HG03442 (cell line): ENCODE measurements at regions not wholly inside any gene's neighbourhood (a gene's known extent, or its start where the extent isn't known, plus 50 kb on each side); places are given as distances from the start of the nearest gene placed in this dataset.
"Not testable (repeated sequence)": the region's sequence is repeated elsewhere in the genome, so short reads cannot be mapped to it uniquely, and the experiment has no call there.

ENCODE experiments used
- ATAC-seq: cut with Tn5 transposase; IDR thresholded peaks from one replicate; pipeline ENCODE4 v1.9.1; 2021; ENCODE audit warnings: mild to moderate bottlenecking, moderate library complexity; ENCODE audit not compliant: unreplicated experiment

GRCh38 chr5:57659886-57660285 is 177.3 kb upstream of the ACTBL2 start:
- ATAC-seq: no peak

- ATAC-seq: no peak
Measured at GRCh38 chr5:57658018-57658417, 175.4 kb upstream of the ACTBL2 start.

DNA sequence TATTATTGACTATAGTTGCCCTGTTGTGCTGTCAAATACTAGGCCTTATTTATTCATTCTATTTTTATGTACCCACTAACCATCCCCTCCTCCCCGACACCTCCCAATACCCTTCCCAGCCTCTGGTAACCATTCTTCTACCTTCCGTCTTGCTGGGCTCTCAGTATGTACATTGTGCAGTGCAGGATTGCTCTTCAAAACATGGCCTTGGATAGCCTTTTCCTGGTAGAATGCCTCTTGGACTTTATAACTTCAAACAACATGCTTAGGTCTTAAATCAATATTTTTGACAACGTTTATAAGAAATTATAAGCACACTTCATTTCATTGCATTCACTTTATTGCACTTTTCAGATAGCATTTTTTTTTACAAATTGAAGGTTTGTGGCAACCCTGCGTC is 172.6 kb upstream of the ACTBL2 start:
- no peak for ATAC-seq

GRCh38 chr5:57653636-57654290 is 171.2 kb upstream of the ACTBL2 start:
- no peak for ATAC-seq

- ATAC-seq: no peak
Measured at GRCh38 chr5:57651127-57651526, 168.5 kb upstream of the ACTBL2 start.

DNA sequence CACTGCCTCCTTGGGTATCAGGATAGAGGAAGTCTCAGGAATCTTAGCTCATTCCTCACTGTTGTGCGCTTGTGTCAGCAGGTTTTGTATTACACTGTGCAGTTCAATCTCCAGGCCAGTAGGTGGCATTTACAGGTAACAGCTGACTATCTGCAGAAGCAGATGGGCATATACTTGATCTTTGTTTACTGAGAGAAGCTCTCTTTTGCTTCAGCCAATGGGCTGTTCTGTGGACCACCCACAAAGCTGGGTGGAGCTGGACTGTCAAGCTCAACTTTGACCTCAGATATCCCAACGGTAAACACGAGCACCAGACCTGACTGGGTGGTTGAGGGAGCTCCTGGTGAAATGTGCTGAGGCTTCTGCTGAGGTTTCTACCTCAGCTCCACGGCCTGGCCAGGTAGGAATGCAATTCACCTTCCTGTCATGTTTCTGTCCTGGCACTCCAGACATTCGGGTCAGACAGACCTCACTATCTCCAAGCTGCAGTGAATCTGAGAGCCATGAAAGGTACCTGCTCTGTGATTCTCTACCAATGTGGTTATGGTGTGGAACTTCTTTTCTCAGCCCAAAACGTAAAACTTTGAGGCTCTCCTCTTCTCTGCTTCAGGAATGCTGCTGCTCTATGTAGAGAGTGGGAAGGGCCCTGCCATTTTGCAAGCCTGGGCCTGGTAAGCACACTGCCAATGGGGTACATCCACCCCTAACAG is 167.9 kb upstream of the ACTBL2 start:
- peak; percentile 96 for ATAC-seq

- ATAC-seq: no peak
Measured at GRCh38 chr5:57642698-57643097, 160.1 kb upstream of the ACTBL2 start.

DNA sequence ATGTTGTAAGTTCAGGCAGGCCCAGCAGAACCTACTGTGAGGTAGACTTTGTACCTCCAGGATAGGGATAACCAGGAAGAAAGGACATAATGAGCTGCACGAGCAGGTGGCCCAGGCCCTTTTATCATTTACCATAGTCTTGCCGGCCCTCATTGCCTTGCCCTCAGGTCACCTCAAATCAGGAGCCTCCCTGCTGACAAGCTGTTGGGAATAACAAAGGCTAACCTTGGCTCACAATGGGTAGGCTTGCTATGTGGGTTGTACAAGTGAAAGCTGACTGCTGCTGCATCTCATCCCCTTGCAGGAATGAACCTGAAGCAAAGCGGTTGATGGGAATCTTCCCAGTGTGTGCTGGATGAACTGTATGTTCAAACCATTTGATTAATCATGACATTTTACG is 159.5 kb upstream of the ACTBL2 start:
- ATAC-seq: no peak

DNA sequence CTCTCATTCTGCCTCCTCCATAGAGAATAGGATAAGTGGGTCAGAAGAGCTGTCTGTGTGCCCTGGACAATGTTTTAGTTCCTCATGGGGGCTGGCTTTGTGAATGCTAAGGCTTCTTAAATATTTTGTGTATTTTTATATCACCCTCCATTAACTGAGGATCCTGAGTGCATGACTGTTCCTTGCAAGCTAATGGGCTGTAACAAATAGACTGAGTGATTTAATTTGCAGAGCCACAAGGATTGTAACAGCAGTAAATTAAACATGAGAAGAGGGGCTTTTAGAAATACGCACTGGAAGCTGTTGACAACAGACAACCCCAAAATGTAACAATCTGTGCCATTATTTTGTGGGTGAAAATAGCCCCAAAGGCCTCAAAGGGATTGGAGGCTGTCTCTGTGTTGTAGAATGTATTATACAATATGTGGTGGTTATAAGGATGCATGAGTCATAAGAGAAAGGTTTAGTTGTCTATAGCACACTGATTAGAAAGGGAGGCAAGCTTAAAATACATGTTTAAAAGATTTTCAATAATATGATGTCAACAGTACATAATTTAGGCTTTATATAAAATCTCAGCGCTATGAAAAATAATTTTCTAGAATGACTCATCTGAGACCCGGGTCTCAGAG is 152.7 kb upstream of the ACTBL2 start:
- no peak for ATAC-seq

- ATAC-seq: no peak
Measured at GRCh38 chr5:57632937-57633336, 150.3 kb upstream of the ACTBL2 start.

- ATAC-seq: not testable (repeated sequence)
Measured at GRCh38 chr5:57631139-57631538, 148.5 kb upstream of the ACTBL2 start.

DNA sequence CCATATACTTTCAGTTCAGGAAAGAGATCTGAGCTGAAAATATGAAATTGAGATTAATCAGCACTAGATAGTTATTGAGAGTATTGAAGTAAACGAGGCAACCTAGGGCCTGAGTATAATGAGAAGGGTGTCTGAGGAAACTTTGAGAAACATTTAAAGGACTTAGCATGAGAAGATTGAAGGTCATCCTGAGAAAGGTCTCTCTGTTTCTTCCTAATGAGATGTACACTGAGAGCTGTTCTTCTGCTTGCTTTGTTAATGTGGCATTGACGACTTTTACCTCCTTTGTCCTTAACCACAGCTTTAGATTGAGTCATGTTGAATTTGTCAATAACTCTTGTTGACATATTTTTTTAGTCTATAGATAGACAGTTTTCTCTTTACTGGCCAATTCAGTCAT is 145.1 kb upstream of the ACTBL2 start:
- ATAC-seq: no peak

DNA sequence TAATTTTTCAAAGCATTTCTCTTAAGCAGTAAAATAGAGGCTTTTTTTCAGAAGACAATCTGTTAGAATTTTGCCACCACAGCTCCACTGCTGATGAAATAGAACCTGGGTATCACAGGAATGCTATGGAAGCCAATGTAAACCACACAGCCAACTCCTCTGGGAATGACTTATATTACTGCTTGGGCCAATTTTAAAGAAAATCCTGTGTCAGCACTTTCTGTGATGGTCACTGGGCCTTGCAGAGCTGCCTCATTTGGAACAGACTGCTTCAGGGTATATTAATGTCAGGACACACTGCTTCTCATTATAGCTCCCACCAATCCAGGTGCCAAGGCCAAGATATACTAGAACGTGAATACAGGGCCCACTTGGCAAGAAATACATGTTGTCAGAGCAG is 144.1 kb upstream of the ACTBL2 start:
- no peak for ATAC-seq

- ATAC-seq: no peak
Measured at GRCh38 chr5:57621624-57622023, 139.0 kb upstream of the ACTBL2 start.

GRCh38 chr5:57618767-57619381 is 136.3 kb upstream of the ACTBL2 start:
- no peak for ATAC-seq

GRCh38 chr5:57613741-57614140 is 131.1 kb upstream of the ACTBL2 start:
- no peak for ATAC-seq

GRCh38 chr5:57611177-57611576 is 128.6 kb upstream of the ACTBL2 start:
- no peak for ATAC-seq

DNA sequence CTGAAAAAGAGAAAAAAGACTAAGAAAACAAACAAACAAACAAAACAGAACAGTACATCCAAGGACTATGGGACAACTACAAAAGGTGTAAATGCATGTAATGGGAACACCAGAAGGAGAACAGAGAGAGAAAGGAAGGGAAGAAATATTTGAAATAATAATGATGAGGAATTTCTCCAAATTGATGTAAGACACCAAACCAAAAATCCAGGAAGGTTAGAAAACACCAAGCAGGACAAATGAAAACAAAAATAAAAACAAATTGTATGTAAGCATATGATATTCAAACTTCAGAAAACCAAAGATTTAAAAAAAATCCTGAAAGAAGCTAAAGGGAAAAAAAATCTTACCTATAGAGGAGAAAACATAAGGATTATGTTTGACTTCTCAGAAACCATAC is 125.9 kb upstream of the ACTBL2 start:
- no peak for ATAC-seq

DNA sequence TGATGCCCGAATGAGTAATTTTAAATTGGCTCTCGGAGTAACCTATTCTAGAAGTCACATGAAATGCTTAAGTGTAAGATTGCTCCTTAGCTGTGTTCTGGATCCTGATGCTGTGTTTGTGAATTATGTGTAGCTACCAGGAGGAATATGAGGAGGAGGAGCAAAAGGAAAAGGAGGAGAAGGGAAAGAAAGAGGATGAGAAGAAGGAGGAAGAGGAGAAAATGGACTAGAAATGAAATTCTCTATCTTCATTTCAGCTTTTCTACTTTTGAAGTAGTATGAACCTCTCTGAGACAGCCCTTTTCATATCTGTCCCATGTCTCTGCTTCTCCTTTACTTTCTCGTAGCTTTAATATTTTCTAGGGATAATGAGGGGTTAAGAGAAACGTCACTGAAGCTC is 119.4 kb upstream of the ACTBL2 start:
- ATAC-seq: no peak

DNA sequence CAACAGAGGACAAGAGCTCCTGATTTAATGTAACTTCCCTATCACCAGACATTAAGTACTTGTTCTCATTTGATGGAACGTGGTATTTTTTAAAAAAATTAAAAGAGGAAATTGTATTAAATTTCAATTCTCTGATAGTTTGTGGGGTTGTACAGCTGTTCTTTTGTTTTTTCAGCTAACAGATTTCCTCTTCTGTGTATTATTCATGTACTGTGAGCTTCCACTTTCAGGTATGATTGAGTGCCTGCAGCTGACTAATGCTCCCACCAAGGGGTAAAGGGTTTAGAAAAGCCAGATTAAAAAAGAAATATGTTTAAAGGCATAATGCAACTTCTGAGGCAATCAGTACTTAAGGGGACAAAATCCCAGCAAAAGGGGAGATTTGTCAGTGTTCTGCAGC is 117.7 kb upstream of the ACTBL2 start:
- no peak for ATAC-seq

DNA sequence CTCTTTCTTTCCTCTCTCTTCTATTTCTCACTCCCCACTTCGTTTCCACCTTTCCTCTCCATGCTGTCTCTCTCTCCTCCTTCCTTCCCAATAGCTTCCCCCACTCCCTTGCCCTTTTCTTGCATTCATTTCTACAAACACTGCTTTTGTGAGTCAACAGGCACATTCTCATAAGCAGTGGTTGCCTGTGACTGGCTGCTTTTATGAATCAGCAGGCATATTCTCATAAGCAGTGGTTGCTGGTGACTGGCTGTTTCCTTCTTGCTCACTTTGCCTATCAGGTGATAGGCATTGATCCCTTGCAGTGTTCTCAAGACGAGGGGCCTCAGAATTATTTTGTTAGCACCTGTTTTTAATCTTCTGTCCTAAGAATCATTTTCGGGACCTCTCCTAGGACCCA is 116.1 kb upstream of the ACTBL2 start:
- no peak for ATAC-seq

DNA sequence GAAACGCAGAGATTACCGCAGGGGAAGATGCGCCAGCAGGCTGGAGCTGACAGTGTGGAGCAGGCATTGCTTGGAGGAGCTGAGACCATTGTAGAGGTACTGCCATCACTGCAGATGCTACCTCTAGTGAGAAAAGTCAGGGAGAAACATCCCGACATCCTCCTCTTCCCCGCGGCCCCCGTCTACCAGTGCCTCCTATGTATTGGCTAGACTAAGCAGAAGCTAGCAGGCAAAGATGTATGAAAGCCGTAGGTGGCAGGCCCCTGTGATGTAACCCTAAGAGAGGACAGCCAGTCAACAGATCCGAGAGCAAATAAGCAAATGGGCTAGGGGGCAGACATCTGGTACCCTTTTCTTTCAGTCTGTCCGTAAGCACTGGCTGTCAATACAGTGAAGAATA is 115.5 kb upstream of the ACTBL2 start:
- ATAC-seq: no peak
